Smooth muscle cell (in vitro differentiated cells): ENCODE measurements at regions not wholly inside any gene's neighbourhood (a gene's known extent, or its start where the extent isn't known, plus 50 kb on each side); places are given as distances from the start of the nearest gene placed in this dataset.

ENCODE experiments used
- DNase-seq: peaks from one replicate; lab custom pipeline; 2025; ENCODE audit not compliant: unreplicated experiment; lab: John Stamatoyannopoulos, UW
- H2AFZ ChIP-seq: fragments of 200-600 bp; sonication (generic); 2 replicates; pipeline ENCODE4 v1.6.0; 2016; ENCODE audit warnings: antibody characterized with exemption, low read depth, mild to moderate bottlenecking
- H3F3A ChIP-seq: fragments of 200-600 bp; sonication (generic); 2 replicates; pipeline ENCODE4 v1.6.0; 2017; ENCODE audit warnings: antibody characterized with exemption, low read depth
- H3K27ac ChIP-seq: fragments of 200-600 bp; sonication (generic); 2 replicates; pipeline ENCODE4 v1.5.1; 2016; ENCODE audit warnings: low read depth, mild to moderate bottlenecking
- H3K27me3 ChIP-seq: fragments of 200-600 bp; sonication (generic); 2 replicates; pipeline ENCODE4 v1.6.1; 2016; ENCODE audit warnings: low read depth, mild to moderate bottlenecking
- H3K36me3 ChIP-seq: fragments of 200-600 bp; sonication (generic); 2 replicates; pipeline ENCODE4 v1.5.1; 2016; ENCODE audit warnings: low read depth
- H3K4me1 ChIP-seq: fragments of 200-600 bp; sonication (generic); 2 replicates; pipeline ENCODE4 v1.5.1; 2016; ENCODE audit warnings: low read depth
- H3K4me2 ChIP-seq: fragments of 200-600 bp; sonication (generic); 2 replicates; pipeline ENCODE4 v1.6.0; 2016; ENCODE audit warnings: mild to moderate bottlenecking
- H3K4me3 ChIP-seq: fragments of 200-600 bp; sonication (generic); 2 replicates; pipeline ENCODE4 v1.5.1; 2016; ENCODE audit warnings: mild to moderate bottlenecking
- H3K79me2 ChIP-seq: fragments of 200-600 bp; sonication (generic); 2 replicates; pipeline ENCODE4 v1.6.0; 2016; ENCODE audit warnings: low read depth, mild to moderate bottlenecking
- H3K9ac ChIP-seq: fragments of 200-600 bp; sonication (generic); 2 replicates; pipeline ENCODE4 v1.6.0; 2016; ENCODE audit warnings: low read depth
- H3K9me3 ChIP-seq: fragments of 200-600 bp; sonication (generic); replicated peaks from 2 replicates; pipeline ENCODE4 v1.5.1; 2016; ENCODE audit warnings: low read depth
- H4K20me1 ChIP-seq: fragments of 200-600 bp; sonication (generic); 2 replicates; pipeline ENCODE4 v1.6.0; 2016; ENCODE audit warnings: low read depth
- CTCF ChIP-seq: fragments of 200-600 bp; sonication (generic); IDR thresholded peaks from 2 replicates; pipeline ENCODE4 v1.5.1; 2017; ENCODE audit warnings: borderline replicate concordance, mild to moderate bottlenecking, antibody characterized with exemption; ENCODE audit not compliant: insufficient read depth, poor library complexity, severe bottlenecking
- WGBS: methylation state at CpG from one replicate; pipeline ENCODE4 v1.1.7; 2016; ENCODE audit warnings: low lambda C conversion rate; 5-methylcytosine and 5-hydroxymethylcytosine counted together

DNA sequence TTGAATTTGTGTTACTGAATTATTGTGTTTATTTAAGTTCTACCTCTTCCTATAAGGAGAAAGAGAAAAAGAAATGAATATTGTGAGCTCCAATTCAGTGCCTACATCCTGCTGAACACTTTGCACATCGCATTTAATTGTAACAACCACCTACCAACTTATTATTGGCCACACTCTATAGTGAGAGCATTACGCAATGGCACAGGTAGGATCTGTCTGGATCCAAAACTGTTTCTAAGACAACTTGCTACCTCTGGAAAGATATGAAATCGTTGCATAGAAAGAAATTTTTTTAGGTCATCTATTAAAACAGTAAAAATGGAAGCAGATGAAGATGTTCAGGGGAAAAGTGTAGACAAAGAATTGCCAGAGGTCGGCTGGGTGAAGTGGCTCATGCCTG lies 227.2 kb upstream of the SNX2 start:
- Histone ChIP-seq H4K20me1 (no peaks in the 10 kb centered on the region), H3K4me2 (no peak overlapping the region), H3F3A (no peaks in the 10 kb centered on the region), H3K79me2 (no peaks in the 10 kb centered on the region), H3K9ac (no peak overlapping the region), H2AFZ (no peak overlapping the region), H3K36me3 (no peaks in the 10 kb centered on the region), H3K9me3 (no peaks in the 10 kb centered on the region), H3K4me3 (no peak overlapping the region), H3K4me1 (no peaks in the 10 kb centered on the region), H3K27me3 (no peaks in the 10 kb centered on the region), H3K27ac (no peak overlapping the region)
- TF ChIP-seq CTCF: no peak
- WGBS: 97% methylated on average over 4 of the region's 4 CpGs
- no peak for DNase-seq

GRCh38 chr5:122559676-122560075 lies 215.2 kb upstream of the SNX2 start:
- Histone ChIP-seq H3K4me1 (no peaks in the 10 kb centered on the region), H3K9ac (no peak overlapping the region), H4K20me1 (no peaks in the 10 kb centered on the region), H3K9me3 (no peaks in the 10 kb centered on the region), H3F3A (no peaks in the 10 kb centered on the region), H3K27me3 (no peaks in the 10 kb centered on the region), H3K4me3 (no peak overlapping the region), H3K4me2 (no peak overlapping the region), H3K27ac (no peak overlapping the region), H3K36me3 (no peaks in the 10 kb centered on the region), H3K79me2 (no peaks in the 10 kb centered on the region), H2AFZ (no peak overlapping the region)
- no peak for DNase-seq
- TF ChIP-seq CTCF: no peak

DNA sequence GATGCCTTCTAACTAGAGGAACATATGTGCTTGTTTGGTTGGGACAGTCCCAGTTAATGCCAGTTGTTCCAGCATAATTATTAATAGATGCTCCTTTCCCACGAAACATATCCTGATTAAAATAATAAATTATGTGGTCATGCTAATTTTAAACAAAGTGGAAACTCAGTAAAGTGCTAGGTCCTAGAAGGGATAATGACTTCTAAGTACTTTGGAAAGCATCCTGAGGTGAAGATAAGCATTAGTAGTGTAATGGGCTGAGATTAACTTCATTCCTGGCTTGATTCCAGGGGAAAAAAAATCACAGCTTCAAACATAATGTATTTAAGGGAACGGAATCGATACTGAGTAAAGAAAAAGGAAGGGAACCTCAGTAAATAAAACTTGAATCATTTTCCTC lies 213.7 kb upstream of the SNX2 start:
- Histone ChIP-seq H3K79me2 (no peaks in the 10 kb centered on the region), H3K27ac (no peak overlapping the region), H3K36me3 (no peaks in the 10 kb centered on the region), H3K4me3 (no peak overlapping the region), H3K4me1 (no peaks in the 10 kb centered on the region), H3F3A (no peaks in the 10 kb centered on the region), H4K20me1 (no peaks in the 10 kb centered on the region), H3K4me2 (no peak overlapping the region), H3K27me3 (no peaks in the 10 kb centered on the region), H3K9ac (no peak overlapping the region), H3K9me3 (no peaks in the 10 kb centered on the region), H2AFZ (no peak overlapping the region)
- no peak for TF ChIP-seq CTCF
- WGBS: 89% methylated on average over 3 of the region's 3 CpGs
- no peak for DNase-seq

DNA sequence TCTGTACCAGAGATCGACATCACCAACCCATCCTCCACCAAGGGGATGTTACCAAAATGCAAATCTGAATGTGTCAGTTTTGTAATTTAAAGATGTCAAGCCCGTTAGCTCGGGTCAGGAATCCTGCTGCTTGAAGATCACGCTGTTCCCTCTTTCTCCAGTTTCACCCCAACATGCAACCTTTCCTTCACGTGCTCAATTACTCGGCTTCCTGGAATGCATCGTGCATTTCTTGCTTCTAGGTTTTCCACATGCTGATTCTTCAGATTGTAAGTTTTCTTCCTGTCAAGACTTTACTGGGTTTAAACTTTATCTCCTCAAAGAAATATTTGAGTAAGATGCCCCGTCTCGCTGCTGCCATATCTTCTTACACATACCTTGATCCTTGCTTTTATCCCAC lies 209.5 kb upstream of the SNX2 start:
- no peak for TF ChIP-seq CTCF
- no peak for DNase-seq
- Histone ChIP-seq H3K36me3 (no peaks in the 10 kb centered on the region), H3F3A (no peaks in the 10 kb centered on the region), H3K4me3 (no peak overlapping the region), H3K9ac (no peak overlapping the region), H3K4me2 (no peak overlapping the region), H3K79me2 (no peaks in the 10 kb centered on the region), H3K4me1 (no peaks in the 10 kb centered on the region), H2AFZ (peak overlapping the region; percentile 18), H3K27ac (no peak overlapping the region), H3K9me3 (no peaks in the 10 kb centered on the region), H3K27me3 (no peaks in the 10 kb centered on the region), H4K20me1 (no peaks in the 10 kb centered on the region)
- WGBS: 78% methylated on average over 9 of the region's 9 CpGs
